K562 (cell line): ENCODE measurements at regions not wholly inside any gene's neighbourhood (a gene's known extent, or its start where the extent isn't known, plus 50 kb on each side); places are given as distances from the start of the nearest gene placed in this dataset.

Experiments
- BRF1 ChIP-seq: IDR thresholded peaks from 3 replicates; pipeline ENCODE4 v1.6.1; 2011; ENCODE audit warnings: borderline replicate concordance, mild to moderate bottlenecking; ENCODE audit not compliant: insufficient read length; ENCODE audit errors: extremely low read depth
- CEBPZ ChIP-seq: fragments of 150-350 bp; IDR thresholded peaks from 2 replicates; pipeline ENCODE4 v1.6.1; 2014; ENCODE audit warnings: low read depth, mild to moderate bottlenecking, low read length, borderline replicate concordance
- EWSR1 ChIP-seq: fragments of 450-650 bp; IDR thresholded peaks from 2 replicates; pipeline ENCODE4 v1.6.1; 2018; ENCODE audit warnings: borderline replicate concordance, mild to moderate bottlenecking, low read depth, moderate library complexity; ENCODE audit not compliant: partially characterized antibody
- FOXA3 ChIP-seq, 2 experiments: fragments of 450-650 bp in 1 of 2; sonication (generic) in 1 of 2; formaldehyde crosslinking; IDR thresholded peaks in 1 of 2; conservative IDR thresholded peaks in 1 of 2; 2 replicates each; pipeline versions ENCODE4 v1.4.0 to v1.8.0; 2020 to 2022; ENCODE audit warnings: mild to moderate bottlenecking in 2 of 2, missing genetic modification reagents in 1 of 2
- GABPA ChIP-seq: fragments of 200-800 bp; sonication (Bioruptor generic); conservative IDR thresholded peaks from 2 replicates; pipeline ENCODE4 v1.6.1; 2016; ENCODE audit warnings: low read depth, missing genetic modification characterization, missing compliant biosample characterization
- GABPB2 ChIP-seq: fragments of 250-450 bp; sonication (Bioruptor Pico); conservative IDR thresholded peaks from 2 replicates; pipeline ENCODE4 v1.5.1; 2021; ENCODE audit warnings: mild to moderate bottlenecking
- MITF ChIP-seq: IDR thresholded peaks from 2 replicates; pipeline ENCODE4 v1.6.1; 2014; ENCODE audit warnings: antibody characterized with exemption
- NFRKB ChIP-seq: fragments of 450-650 bp; IDR thresholded peaks from 2 replicates; pipeline ENCODE4 v1.6.1; 2016; ENCODE audit warnings: low read depth
- OTX1 ChIP-seq: fragments of 450-650 bp; formaldehyde crosslinking; IDR thresholded peaks from 2 replicates; pipeline ENCODE4 v1.4.0; 2022; ENCODE audit warnings: mild to moderate bottlenecking
- RAD21 ChIP-seq, 2 experiments: fragments of 250-450 bp in 1 of 2; fragments of 450-650 bp in 1 of 2; sonication (Bioruptor Pico) in 1 of 2; formaldehyde crosslinking in 1 of 2; IDR thresholded peaks in 1 of 2; conservative IDR thresholded peaks in 1 of 2; 2 replicates each; pipeline versions ENCODE4 v1.4.0 to v1.8.0; 2020 to 2022; ENCODE audit warnings: mild to moderate bottlenecking in 2 of 2, moderate library complexity in 1 of 2
- SMARCB1 ChIP-seq: IDR thresholded peaks from 2 replicates; pipeline ENCODE4 v1.6.1; 2011; ENCODE audit warnings: improper control_type of control experiment, low read depth; ENCODE audit not compliant: insufficient read length
- ZBTB17 ChIP-seq: fragments of 450-650 bp; formaldehyde crosslinking; IDR thresholded peaks from 2 replicates; pipeline ENCODE4 v1.4.0; 2020; ENCODE audit warnings: mild to moderate bottlenecking

- TF ChIP-seq GABPA: no peak
- no peak for TF ChIP-seq BRF1
- TF ChIP-seq EWSR1: no peak
- TF ChIP-seq ZBTB17 (CRISPR knock-in tag): no peak
- TF ChIP-seq MITF: no peak
- no peak for TF ChIP-seq GABPB2
- TF ChIP-seq CEBPZ: no peak
- TF ChIP-seq OTX1 (CRISPR knock-in tag): no peak
- no peak for TF ChIP-seq FOXA3 (CRISPR knock-in tag; conservative IDR thresholded peaks at IDR 0.05 in 1 of 2, IDR thresholded peaks at IDR 0.05 in 1 of 2)
- no peak for TF ChIP-seq RAD21 (CRISPR knock-in tag; conservative IDR thresholded peaks at IDR 0.05 in 1 of 2, IDR thresholded peaks at IDR 0.05 in 1 of 2)
- TF ChIP-seq SMARCB1: no peak
- TF ChIP-seq NFRKB: no peak
These were observed 419.7 kb downstream of the CNTNAP4 start (continued) for GRCh38 chr16:76696876-76697275.
